ENCODE measurements at regions not wholly inside any gene's neighbourhood (a gene's known extent, or its start where the extent isn't known, plus 50 kb on each side); places are given as distances from the start of the nearest gene placed in this dataset.

- no peaks in the 10 kb centered on the region for H3K36me3 ChIP-seq
- Mint-ChIP-seq H3K27me3 (ENCODE audit: insufficient read depth, low read depth) (no peaks in the 10 kb centered on the region), H3K36me3 (no peaks in the 10 kb centered on the region), H3K4me1 (no peaks in the 10 kb centered on the region), H3K4me3 (no peak overlapping the region), H3K27ac (no peak overlapping the region), H3K9me3 (peaks cover 9% of the 10 kb centered on the region)
- no peaks in the 10 kb centered on the region for H3K9me3 ChIP-seq (ENCODE audit: low read depth)
- no peaks in the 10 kb centered on the region for H3F3A ChIP-seq (ENCODE audit: low read depth)
- H3K4me1 ChIP-seq: no peaks in the 10 kb centered on the region
- H3K27me3 ChIP-seq: no peaks in the 10 kb centered on the region
- no peak overlapping the region for H3K27ac ChIP-seq
- H3K4me2 ChIP-seq: no peak overlapping the region
- H2AFZ ChIP-seq (replicated peaks): peak overlapping the region; percentile 57
- no peaks in the 10 kb centered on the region for H3K79me2 ChIP-seq (ENCODE audit: low read depth)
- no peak for DNase-seq (ENCODE audit: low spot score)
- TF ChIP-seq CTCF (IDR thresholded peaks at IDR 0.05) (no peak), EZH2phosphoT487 (IDR thresholded peaks at IDR 0.05) (no peak), EZH2 (IDR thresholded peaks at IDR 0.05) (no peak)
- H3K9ac ChIP-seq: no peak overlapping the region
- H4K20me1 ChIP-seq (ENCODE audit: low read depth): no peaks in the 10 kb centered on the region
- no peak overlapping the region for H3K4me3 ChIP-seq
Observed at GRCh38 chr1:103326595-103326994, 198.9 kb upstream of the RNPC3 start.

GRCh38 chr1:103309786-103310185 lies 201.5 kb upstream of the COL11A1 start:
- H2AFZ ChIP-seq (replicated peaks): no peak overlapping the region
- H3K27ac ChIP-seq: no peak overlapping the region
- no peaks in the 10 kb centered on the region for H3K4me1 ChIP-seq
- no peak overlapping the region for H3K4me3 Mint-ChIP-seq
- no peaks in the 10 kb centered on the region for H3K9me3 Mint-ChIP-seq
- H3K79me2 ChIP-seq (ENCODE audit: low read depth): no peaks in the 10 kb centered on the region
- no peaks in the 10 kb centered on the region for H3K27me3 Mint-ChIP-seq (ENCODE audit: insufficient read depth, low read depth)
- H3K4me2 ChIP-seq: no peak overlapping the region
- no peaks in the 10 kb centered on the region for H3K36me3 Mint-ChIP-seq
- no peaks in the 10 kb centered on the region for H3K9me3 ChIP-seq (ENCODE audit: low read depth)
- H3K27me3 ChIP-seq: no peaks in the 10 kb centered on the region
- H3K4me1 Mint-ChIP-seq: no peaks in the 10 kb centered on the region
- TF ChIP-seq EZH2 (IDR thresholded peaks at IDR 0.05): no peak
- no peak for TF ChIP-seq EZH2phosphoT487 (IDR thresholded peaks at IDR 0.05)
- TF ChIP-seq CTCF (IDR thresholded peaks at IDR 0.05): no peak
- H3K27ac Mint-ChIP-seq: no peak overlapping the region
- no peak overlapping the region for H3K9ac ChIP-seq
- H3K4me3 ChIP-seq: no peak overlapping the region
- H3F3A ChIP-seq (ENCODE audit: low read depth): no peaks in the 10 kb centered on the region
- H3K36me3 ChIP-seq: no peaks in the 10 kb centered on the region
- H4K20me1 ChIP-seq (ENCODE audit: low read depth): no peaks in the 10 kb centered on the region
- no peak for DNase-seq (ENCODE audit: low spot score)

GRCh38 chr1:103307751-103308150 lies 199.4 kb upstream of the COL11A1 start:
- H3K27me3 ChIP-seq: no peaks in the 10 kb centered on the region
- TF ChIP-seq CTCF (IDR thresholded peaks at IDR 0.05) (no peak), EZH2phosphoT487 (IDR thresholded peaks at IDR 0.05) (no peak), EZH2 (IDR thresholded peaks at IDR 0.05) (no peak)
- no peaks in the 10 kb centered on the region for H3K36me3 Mint-ChIP-seq
- H3K27ac ChIP-seq: no peak overlapping the region
- H3K27ac Mint-ChIP-seq: no peak overlapping the region
- H3K9me3 Mint-ChIP-seq: no peaks in the 10 kb centered on the region
- no peak overlapping the region for H2AFZ ChIP-seq (replicated peaks)
- no peak overlapping the region for H3K4me2 ChIP-seq
- no peak overlapping the region for H3K9ac ChIP-seq
- H3K36me3 ChIP-seq: no peaks in the 10 kb centered on the region
- no peaks in the 10 kb centered on the region for H3K4me1 Mint-ChIP-seq
- no peaks in the 10 kb centered on the region for H3K9me3 ChIP-seq (ENCODE audit: low read depth)
- no peaks in the 10 kb centered on the region for H3K4me1 ChIP-seq
- no peaks in the 10 kb centered on the region for H3F3A ChIP-seq (ENCODE audit: low read depth)
- DNase-seq (ENCODE audit: low spot score): no peak
- no peaks in the 10 kb centered on the region for H3K79me2 ChIP-seq (ENCODE audit: low read depth)
- no peak overlapping the region for H3K4me3 Mint-ChIP-seq
- H4K20me1 ChIP-seq (ENCODE audit: low read depth): no peaks in the 10 kb centered on the region
- H3K4me3 ChIP-seq: no peak overlapping the region
- H3K27me3 Mint-ChIP-seq (ENCODE audit: insufficient read depth, low read depth): no peaks in the 10 kb centered on the region

Data from neural progenitor cell (in vitro differentiated cells).